Breast epithelium (tissue), 3 donors: ENCODE measurements at regions not wholly inside any gene's neighbourhood (a gene's known extent, or its start where the extent isn't known, plus 50 kb on each side); places are given as distances from the start of the nearest gene placed in this dataset.

Experiments used
- POLR2AphosphoS5 ChIP-seq, 3 donors: sonication (generic); formaldehyde crosslinking; IDR thresholded peaks; one replicate each; pipeline ENCODE4 v1.6.1; 2017; ENCODE audit warnings: antibody characterized with exemption in 3 of 3
- TF ChIP-seq, protein P1 (sequence below), 3 donors: fragments of 450-650 bp; IDR thresholded peaks; one replicate each; pipeline ENCODE4 v1.5.1; 2016 to 2017; ENCODE audit warnings: antibody characterized with exemption in 3 of 3, mild to moderate bottlenecking in 3 of 3, moderate library complexity in 3 of 3

DNA sequence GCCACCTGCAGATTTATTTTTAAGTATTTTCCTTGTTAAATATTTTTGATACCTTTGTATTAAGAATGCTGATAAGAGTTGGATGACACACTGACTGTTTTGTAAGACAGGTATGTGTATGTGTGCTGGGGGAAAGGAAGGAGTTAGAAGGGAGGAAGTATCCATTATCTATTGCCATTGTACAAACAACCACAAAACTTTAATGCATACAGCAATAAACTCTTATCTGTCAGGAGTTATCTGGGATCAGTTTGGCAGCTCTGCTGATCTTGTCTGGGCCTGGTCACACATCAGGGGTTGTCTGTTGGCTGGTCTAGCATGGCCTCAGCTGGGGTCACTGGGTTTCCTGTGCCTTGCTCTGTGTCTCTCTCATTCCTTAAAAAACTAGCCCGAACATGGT, 423.9 kb upstream of the USP24 start:
- TF ChIP-seq POLR2AphosphoS5 (IDR thresholded peaks at IDR 0.05), result no peak
- TF ChIP-seq, protein P1, sequence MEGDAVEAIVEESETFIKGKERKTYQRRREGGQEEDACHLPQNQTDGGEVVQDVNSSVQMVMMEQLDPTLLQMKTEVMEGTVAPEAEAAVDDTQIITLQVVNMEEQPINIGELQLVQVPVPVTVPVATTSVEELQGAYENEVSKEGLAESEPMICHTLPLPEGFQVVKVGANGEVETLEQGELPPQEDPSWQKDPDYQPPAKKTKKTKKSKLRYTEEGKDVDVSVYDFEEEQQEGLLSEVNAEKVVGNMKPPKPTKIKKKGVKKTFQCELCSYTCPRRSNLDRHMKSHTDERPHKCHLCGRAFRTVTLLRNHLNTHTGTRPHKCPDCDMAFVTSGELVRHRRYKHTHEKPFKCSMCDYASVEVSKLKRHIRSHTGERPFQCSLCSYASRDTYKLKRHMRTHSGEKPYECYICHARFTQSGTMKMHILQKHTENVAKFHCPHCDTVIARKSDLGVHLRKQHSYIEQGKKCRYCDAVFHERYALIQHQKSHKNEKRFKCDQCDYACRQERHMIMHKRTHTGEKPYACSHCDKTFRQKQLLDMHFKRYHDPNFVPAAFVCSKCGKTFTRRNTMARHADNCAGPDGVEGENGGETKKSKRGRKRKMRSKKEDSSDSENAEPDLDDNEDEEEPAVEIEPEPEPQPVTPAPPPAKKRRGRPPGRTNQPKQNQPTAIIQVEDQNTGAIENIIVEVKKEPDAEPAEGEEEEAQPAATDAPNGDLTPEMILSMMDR (IDR thresholded peaks at IDR 0.05), result no peak
